SK-N-SH treated with all-trans-retinoic acid at 6 μM for 48 hours (cell line): ENCODE measurements at regions not wholly inside any gene's neighbourhood (a gene's known extent, or its start where the extent isn't known, plus 50 kb on each side); places are given as distances from the start of the nearest gene placed in this dataset.

ENCODE experiments used
- ATAC-seq: fragments of 200-7000 bp; cut with Tn5 transposase; 3 replicates; pipeline ENCODE4 v1.9.1; 2020; ENCODE audit warnings: mild to moderate bottlenecking, moderate library complexity
- ARNTL ChIP-seq: fragments of 450-650 bp; formaldehyde crosslinking; IDR thresholded peaks from 2 replicates; pipeline ENCODE4 v1.5.0; 2020; ENCODE audit warnings: low read depth, mild to moderate bottlenecking, moderate library complexity, borderline replicate concordance
- BACH2 ChIP-seq: fragments of 250-450 bp; sonication (Bioruptor Pico); IDR thresholded peaks from 2 replicates; pipeline ENCODE4 v1.9.0; 2021; ENCODE audit warnings: mild to moderate bottlenecking, borderline replicate concordance
- CSDC2 ChIP-seq: fragments of 250-450 bp; sonication (Bioruptor Pico); IDR thresholded peaks from 2 replicates; pipeline ENCODE4 v1.5.0; 2020; ENCODE audit warnings: mild to moderate bottlenecking, moderate library complexity
- ESRRG ChIP-seq: fragments of 250-450 bp; sonication (Bioruptor Pico); IDR thresholded peaks from 2 replicates; pipeline ENCODE4 v1.6.1; 2021; ENCODE audit warnings: mild to moderate bottlenecking
- ISL1 ChIP-seq: fragments of 250-450 bp; sonication (Bioruptor Pico); IDR thresholded peaks from 2 replicates; pipeline ENCODE4 v2.1.2; 2022; ENCODE audit warnings: mild to moderate bottlenecking, moderate library complexity
- OSR1 ChIP-seq: fragments of 250-450 bp; sonication (Bioruptor Pico); IDR thresholded peaks from 2 replicates; pipeline ENCODE4 v1.8.0; 2022; ENCODE audit warnings: moderate library complexity, mild to moderate bottlenecking, inconsistent platforms
- PPARA ChIP-seq: fragments of 250-450 bp; sonication (Bioruptor Pico); IDR thresholded peaks from 2 replicates; pipeline ENCODE4 v1.5.0; 2020; ENCODE audit warnings: mild to moderate bottlenecking, borderline replicate concordance
- RARB ChIP-seq: fragments of 250-450 bp; sonication (Bioruptor Pico); IDR thresholded peaks from 2 replicates; pipeline ENCODE4 v1.8.0; 2021; ENCODE audit warnings: mild to moderate bottlenecking, moderate library complexity
- SNAI2 ChIP-seq: fragments of 250-450 bp; sonication (Bioruptor Pico); IDR thresholded peaks from 2 replicates; pipeline ENCODE4 v1.5.0; 2020; ENCODE audit warnings: mild to moderate bottlenecking, moderate library complexity
- TCF4 ChIP-seq: fragments of 250-450 bp; sonication (Bioruptor Pico); IDR thresholded peaks from 2 replicates; pipeline ENCODE4 v1.8.0; 2021; ENCODE audit warnings: mild to moderate bottlenecking, moderate library complexity, borderline replicate concordance
- ZC3H10 ChIP-seq: fragments of 250-450 bp; sonication (Bioruptor Pico); IDR thresholded peaks from 2 replicates; pipeline ENCODE4 v1.5.1; 2021; ENCODE audit warnings: mild to moderate bottlenecking, moderate library complexity
- ZFP3 ChIP-seq: fragments of 250-450 bp; sonication (Bioruptor Pico); IDR thresholded peaks from 2 replicates; pipeline ENCODE4 v1.5.0; 2020; ENCODE audit warnings: mild to moderate bottlenecking, moderate library complexity
- ZFP30 ChIP-seq: fragments of 450-650 bp; formaldehyde crosslinking; IDR thresholded peaks from 2 replicates; pipeline ENCODE4 v1.5.0; 2022; ENCODE audit warnings: mild to moderate bottlenecking, moderate library complexity
- ZNF565 ChIP-seq: fragments of 450-650 bp; formaldehyde crosslinking; conservative IDR thresholded peaks from 2 replicates; pipeline ENCODE4 v1.5.0; 2020; ENCODE audit warnings: low read depth, mild to moderate bottlenecking, moderate library complexity
- ZNF70 ChIP-seq: fragments of 450-650 bp; formaldehyde crosslinking; IDR thresholded peaks from 2 replicates; pipeline ENCODE4 v1.5.0; 2020; ENCODE audit warnings: mild to moderate bottlenecking, moderate library complexity
- ZNF8 ChIP-seq: fragments of 450-650 bp; formaldehyde crosslinking; IDR thresholded peaks from 2 replicates; pipeline ENCODE4 v1.5.0; 2020; ENCODE audit warnings: mild to moderate bottlenecking, moderate library complexity
- TF ChIP-seq, protein P1 (sequence below): fragments of 250-450 bp; sonication (Bioruptor Pico); IDR thresholded peaks from 2 replicates; pipeline ENCODE4 v1.5.1; 2020; ENCODE audit warnings: low read depth, mild to moderate bottlenecking, moderate library complexity
- TF ChIP-seq, protein P2 (sequence below): fragments of 250-450 bp; sonication (Bioruptor Pico); IDR thresholded peaks from 2 replicates; pipeline ENCODE4 v1.8.0; 2020; ENCODE audit warnings: mild to moderate bottlenecking, moderate library complexity, borderline replicate concordance
- TF ChIP-seq, protein P3 (sequence below): fragments of 250-450 bp; sonication (Bioruptor Pico); IDR thresholded peaks from 2 replicates; pipeline ENCODE4 v1.5.1; 2021; ENCODE audit warnings: mild to moderate bottlenecking, moderate library complexity

DNA sequence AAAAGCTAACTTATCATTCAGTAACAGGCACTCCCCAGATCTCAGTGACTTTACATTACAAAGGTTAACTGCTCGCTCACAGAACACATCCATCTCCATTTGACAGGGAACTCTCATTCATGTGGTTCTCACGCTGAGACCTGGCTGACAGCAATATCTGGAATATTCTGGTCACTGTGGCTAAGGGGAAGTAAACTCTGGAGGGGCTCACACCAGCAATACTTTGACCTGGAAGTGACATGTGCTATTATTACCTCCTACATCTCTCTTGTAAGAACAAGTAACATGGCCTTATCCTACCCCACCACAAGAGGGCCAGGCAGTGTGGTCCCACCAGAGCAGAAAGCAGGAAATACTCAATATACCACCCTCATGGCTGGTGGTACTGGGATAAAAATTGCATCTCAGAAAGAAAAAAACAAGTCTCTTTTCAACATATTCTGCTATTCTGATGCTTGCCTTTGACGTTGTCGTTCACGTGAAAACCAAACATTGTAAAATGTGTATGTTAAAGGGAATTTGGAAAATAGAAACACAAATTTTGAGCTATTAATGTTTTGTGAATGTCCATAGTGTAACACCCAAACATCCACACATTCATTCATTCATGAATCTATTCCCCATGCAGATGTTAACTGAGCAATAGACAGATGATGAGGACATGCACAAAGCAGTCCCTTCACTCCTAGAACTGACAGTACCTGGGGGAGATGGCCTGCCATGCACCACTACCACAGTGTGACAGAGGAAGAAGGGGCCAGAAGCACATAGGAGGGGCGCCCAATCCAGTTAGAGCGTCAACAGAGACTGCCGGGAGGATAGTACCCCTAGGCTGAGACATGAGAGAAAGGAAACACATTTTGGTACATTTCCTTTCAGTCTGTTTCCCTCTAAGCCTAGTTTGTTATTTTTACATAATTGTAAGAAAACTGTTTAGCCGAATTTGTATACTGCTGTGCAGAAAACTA is 166.0 kb upstream of the SP4 start (continued):
- TF ChIP-seq, protein P1, sequence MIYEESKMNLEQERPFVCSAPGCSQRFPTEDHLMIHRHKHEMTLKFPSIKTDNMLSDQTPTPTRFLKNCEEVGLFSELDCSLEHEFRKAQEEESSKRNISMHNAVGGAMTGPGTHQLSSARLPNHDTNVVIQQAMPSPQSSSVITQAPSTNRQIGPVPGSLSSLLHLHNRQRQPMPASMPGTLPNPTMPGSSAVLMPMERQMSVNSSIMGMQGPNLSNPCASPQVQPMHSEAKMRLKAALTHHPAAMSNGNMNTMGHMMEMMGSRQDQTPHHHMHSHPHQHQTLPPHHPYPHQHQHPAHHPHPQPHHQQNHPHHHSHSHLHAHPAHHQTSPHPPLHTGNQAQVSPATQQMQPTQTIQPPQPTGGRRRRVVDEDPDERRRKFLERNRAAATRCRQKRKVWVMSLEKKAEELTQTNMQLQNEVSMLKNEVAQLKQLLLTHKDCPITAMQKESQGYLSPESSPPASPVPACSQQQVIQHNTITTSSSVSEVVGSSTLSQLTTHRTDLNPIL (CRISPR knock-in tag) = no peak

DNA sequence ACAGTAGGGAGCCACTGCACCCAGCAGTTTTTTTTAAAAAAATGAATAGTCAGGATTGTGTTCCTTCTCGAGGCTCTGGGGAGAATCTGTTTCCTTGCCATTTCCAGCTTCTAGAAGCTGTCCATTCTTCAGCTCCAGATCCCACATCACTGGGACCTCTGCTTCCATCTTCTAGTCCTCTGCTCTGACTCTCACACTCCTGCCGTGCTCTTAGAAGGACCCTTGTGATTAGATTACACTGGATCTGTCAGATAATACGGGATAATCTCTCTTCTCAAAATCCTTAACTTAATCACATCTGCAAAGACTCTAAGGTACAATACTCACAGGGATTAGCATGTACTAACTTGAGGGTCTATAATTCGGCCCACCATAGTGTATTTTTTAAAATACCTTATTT is 158.9 kb upstream of the SP4 start:
- ATAC-seq = no peak
- TF ChIP-seq ZFP30 (CRISPR knock-in tag) = no peak
- TF ChIP-seq CSDC2 (CRISPR knock-in tag) = no peak
- TF ChIP-seq, protein P1 (CRISPR knock-in tag) = no peak
- TF ChIP-seq OSR1 (CRISPR knock-in tag) = no peak
- TF ChIP-seq, protein P2, sequence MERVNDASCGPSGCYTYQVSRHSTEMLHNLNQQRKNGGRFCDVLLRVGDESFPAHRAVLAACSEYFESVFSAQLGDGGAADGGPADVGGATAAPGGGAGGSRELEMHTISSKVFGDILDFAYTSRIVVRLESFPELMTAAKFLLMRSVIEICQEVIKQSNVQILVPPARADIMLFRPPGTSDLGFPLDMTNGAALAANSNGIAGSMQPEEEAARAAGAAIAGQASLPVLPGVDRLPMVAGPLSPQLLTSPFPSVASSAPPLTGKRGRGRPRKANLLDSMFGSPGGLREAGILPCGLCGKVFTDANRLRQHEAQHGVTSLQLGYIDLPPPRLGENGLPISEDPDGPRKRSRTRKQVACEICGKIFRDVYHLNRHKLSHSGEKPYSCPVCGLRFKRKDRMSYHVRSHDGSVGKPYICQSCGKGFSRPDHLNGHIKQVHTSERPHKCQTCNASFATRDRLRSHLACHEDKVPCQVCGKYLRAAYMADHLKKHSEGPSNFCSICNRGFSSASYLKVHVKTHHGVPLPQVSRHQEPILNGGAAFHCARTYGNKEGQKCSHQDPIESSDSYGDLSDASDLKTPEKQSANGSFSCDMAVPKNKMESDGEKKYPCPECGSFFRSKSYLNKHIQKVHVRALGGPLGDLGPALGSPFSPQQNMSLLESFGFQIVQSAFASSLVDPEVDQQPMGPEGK (CRISPR knock-in tag) = no peak
- no peak for TF ChIP-seq ZC3H10 (CRISPR knock-in tag)
- TF ChIP-seq PPARA (CRISPR knock-in tag) = no peak
- no peak for TF ChIP-seq ISL1 (CRISPR knock-in tag)
- TF ChIP-seq RARB (CRISPR knock-in tag) = no peak
- TF ChIP-seq ESRRG = no peak
- no peak for TF ChIP-seq TCF4 (CRISPR knock-in tag)
- no peak for TF ChIP-seq ZNF70

DNA sequence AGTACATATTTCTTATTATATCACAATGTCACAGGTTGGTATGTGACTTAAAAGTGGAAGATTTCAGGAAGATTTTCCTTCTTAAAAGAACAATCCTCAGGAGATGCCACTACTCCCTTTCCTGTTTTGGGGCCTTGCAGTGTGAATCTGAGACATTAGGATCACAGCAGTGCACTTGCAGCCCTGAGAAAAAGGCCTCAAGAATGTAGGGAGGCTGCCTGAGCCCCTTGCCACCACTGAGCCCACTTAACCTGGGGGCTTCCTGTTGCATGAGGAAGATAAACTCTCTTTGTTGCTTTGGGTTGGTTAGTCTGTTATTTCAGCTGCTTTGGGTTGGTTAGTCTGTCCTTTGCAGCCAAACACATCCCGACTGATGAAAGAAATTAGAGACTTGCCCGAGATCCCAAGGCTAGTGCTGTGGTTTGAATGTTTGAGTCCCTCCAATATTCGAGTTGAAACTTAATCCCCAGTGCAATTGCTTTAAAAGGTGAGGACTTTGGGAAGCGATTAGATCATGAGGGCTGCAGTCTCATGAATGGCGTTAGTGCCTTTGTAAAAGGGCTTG is 151.3 kb upstream of the SP4 start:
- no peak for ATAC-seq
- TF ChIP-seq BACH2 (CRISPR knock-in tag) (no peak), ARNTL (CRISPR knock-in tag) (no peak), PPARA (CRISPR knock-in tag) (no peak), TCF4 (CRISPR knock-in tag) (no peak), ZFP30 (CRISPR knock-in tag) (no peak), RARB (CRISPR knock-in tag) (no peak), CSDC2 (CRISPR knock-in tag) (no peak), SNAI2 (no peak), OSR1 (CRISPR knock-in tag) (no peak), ZNF8 (CRISPR knock-in tag) (no peak), ZNF565 (CRISPR knock-in tag) (no peak), ZNF70 (no peak), ZFP3 (no peak)
- TF ChIP-seq, protein P1 (CRISPR knock-in tag) = no peak
- TF ChIP-seq, protein P3, sequence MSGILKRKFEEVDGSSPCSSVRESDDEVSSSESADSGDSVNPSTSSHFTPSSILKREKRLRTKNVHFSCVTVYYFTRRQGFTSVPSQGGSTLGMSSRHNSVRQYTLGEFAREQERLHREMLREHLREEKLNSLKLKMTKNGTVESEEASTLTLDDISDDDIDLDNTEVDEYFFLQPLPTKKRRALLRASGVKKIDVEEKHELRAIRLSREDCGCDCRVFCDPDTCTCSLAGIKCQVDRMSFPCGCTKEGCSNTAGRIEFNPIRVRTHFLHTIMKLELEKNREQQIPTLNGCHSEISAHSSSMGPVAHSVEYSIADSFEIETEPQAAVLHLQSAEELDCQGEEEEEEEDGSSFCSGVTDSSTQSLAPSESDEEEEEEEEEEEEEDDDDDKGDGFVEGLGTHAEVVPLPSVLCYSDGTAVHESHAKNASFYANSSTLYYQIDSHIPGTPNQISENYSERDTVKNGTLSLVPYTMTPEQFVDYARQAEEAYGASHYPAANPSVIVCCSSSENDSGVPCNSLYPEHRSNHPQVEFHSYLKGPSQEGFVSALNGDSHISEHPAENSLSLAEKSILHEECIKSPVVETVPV = no peak
- TF ChIP-seq, protein P2 (CRISPR knock-in tag) = no peak
- TF ChIP-seq, all 23 proteins: peak for 0
